ENCODE measurements at regions not wholly inside any gene's neighbourhood (a gene's known extent, or its start where the extent isn't known, plus 50 kb on each side); places are given as distances from the start of the nearest gene placed in this dataset.

DNA sequence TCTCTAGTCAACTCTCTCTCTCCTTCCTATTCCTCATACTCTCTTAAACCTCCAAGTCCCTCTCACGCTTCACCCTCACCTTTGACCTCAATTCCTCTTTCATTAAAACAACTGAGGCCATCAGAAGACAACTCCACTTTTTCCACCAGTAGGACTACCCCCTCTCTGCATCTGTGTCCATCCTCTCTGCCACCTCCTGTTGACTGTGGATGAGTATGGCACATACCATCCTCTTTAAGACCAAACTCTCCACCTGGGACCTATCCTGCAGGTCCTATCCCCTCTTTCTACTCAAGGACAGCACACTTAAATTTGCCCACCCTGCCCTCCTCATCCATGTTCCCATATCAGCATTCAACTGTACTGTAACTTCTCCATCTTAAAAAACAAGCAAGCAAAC is 89.2 kb downstream of the FOXD1 start:
- Histone ChIP-seq H3K9me3 (no peaks in the 10 kb centered on the region), H3K36me3 (no peaks in the 10 kb centered on the region), H3K4me1 (no peaks in the 10 kb centered on the region), H3K4me3 (no peak overlapping the region), H3K27ac (no peak overlapping the region), H3K27me3 (peaks cover 29% of the 10 kb centered on the region)
- WGBS, 2 donors (ENCODE audit: low coverage in 1 of 2), result 61 to 90% methylated on average over 1 of the region's 1 CpG
- TF ChIP-seq POLR2AphosphoS5 (IDR thresholded peaks at IDR 0.05) (no peak), POLR2A (IDR thresholded peaks at IDR 0.05) (no peak), EP300 (IDR thresholded peaks at IDR 0.05) (no peak)
- TF ChIP-seq, protein P1, sequence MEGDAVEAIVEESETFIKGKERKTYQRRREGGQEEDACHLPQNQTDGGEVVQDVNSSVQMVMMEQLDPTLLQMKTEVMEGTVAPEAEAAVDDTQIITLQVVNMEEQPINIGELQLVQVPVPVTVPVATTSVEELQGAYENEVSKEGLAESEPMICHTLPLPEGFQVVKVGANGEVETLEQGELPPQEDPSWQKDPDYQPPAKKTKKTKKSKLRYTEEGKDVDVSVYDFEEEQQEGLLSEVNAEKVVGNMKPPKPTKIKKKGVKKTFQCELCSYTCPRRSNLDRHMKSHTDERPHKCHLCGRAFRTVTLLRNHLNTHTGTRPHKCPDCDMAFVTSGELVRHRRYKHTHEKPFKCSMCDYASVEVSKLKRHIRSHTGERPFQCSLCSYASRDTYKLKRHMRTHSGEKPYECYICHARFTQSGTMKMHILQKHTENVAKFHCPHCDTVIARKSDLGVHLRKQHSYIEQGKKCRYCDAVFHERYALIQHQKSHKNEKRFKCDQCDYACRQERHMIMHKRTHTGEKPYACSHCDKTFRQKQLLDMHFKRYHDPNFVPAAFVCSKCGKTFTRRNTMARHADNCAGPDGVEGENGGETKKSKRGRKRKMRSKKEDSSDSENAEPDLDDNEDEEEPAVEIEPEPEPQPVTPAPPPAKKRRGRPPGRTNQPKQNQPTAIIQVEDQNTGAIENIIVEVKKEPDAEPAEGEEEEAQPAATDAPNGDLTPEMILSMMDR (IDR thresholded peaks at IDR 0.05), result no peak
- ATAC-seq, result no peak

DNA sequence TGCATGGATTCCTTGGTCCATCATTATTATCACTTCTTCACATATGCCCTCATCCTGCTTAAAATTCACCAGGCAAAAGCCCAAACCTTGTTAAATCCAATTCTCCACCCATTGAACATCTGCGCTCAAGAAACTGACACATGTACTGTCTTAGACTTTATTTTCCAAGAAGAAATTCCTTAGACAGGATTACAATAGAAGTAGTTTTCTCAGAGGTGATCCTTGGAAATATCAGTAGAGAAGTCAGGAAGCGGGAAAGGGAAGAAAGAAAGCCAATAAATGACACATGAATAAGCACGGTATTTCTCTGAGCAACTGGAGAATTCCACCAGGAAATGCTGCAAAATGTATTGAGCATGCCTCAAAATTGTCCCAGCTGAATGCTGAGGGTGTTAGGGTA is 90.2 kb downstream of the FOXD1 start:
- no peaks in the 10 kb centered on the region for H3K36me3 ChIP-seq
- WGBS, 2 donors (ENCODE audit: low coverage in 1 of 2), result 78 to 90% methylated on average over 2 to 3 of the region's 3 CpGs
- no peak for ATAC-seq
- H3K4me3 ChIP-seq, result no peak overlapping the region
- no peaks in the 10 kb centered on the region for H3K4me1 ChIP-seq
- TF ChIP-seq POLR2A (IDR thresholded peaks at IDR 0.05) (no peak), EP300 (IDR thresholded peaks at IDR 0.05) (no peak), POLR2AphosphoS5 (IDR thresholded peaks at IDR 0.05) (no peak)
- TF ChIP-seq, protein P1 (IDR thresholded peaks at IDR 0.05), result no peak
- no peaks in the 10 kb centered on the region for H3K9me3 ChIP-seq
- H3K27ac ChIP-seq, result no peak overlapping the region
- H3K27me3 ChIP-seq, result peaks cover 37% of the 10 kb centered on the region

DNA sequence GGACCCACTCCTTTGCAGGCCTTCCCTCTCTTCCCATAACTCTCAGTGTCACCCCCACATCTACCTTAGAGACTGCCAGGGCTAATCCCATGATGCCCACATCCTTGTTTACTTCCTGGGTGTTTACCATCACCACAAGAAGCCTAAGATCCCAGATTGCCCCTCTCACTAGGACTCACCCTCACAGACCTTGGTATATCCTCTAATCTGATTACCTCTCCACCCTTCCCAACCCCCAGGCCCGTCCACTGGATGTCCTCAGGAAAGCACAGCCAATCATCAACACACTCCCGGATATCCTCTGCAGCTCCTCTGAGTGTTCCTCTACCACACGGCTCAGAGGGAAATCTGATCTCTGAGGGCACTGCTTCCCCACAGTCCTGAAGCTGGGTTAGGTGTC is 91.0 kb downstream of the FOXD1 start:
- no peak for ATAC-seq
- Histone ChIP-seq H3K4me3 (no peak overlapping the region), H3K27me3 (peaks cover 38% of the 10 kb centered on the region), H3K36me3 (no peaks in the 10 kb centered on the region), H3K9me3 (no peaks in the 10 kb centered on the region), H3K4me1 (no peaks in the 10 kb centered on the region), H3K27ac (no peak overlapping the region)
- 33 to 84% methylated on average over 3 of the region's 3 CpGs for WGBS, 2 donors (ENCODE audit: low coverage in 1 of 2)
- TF ChIP-seq, protein P1 (IDR thresholded peaks at IDR 0.05), result no peak
- TF ChIP-seq EP300 (IDR thresholded peaks at IDR 0.05) (no peak), POLR2A (IDR thresholded peaks at IDR 0.05) (no peak), POLR2AphosphoS5 (IDR thresholded peaks at IDR 0.05) (no peak)

DNA sequence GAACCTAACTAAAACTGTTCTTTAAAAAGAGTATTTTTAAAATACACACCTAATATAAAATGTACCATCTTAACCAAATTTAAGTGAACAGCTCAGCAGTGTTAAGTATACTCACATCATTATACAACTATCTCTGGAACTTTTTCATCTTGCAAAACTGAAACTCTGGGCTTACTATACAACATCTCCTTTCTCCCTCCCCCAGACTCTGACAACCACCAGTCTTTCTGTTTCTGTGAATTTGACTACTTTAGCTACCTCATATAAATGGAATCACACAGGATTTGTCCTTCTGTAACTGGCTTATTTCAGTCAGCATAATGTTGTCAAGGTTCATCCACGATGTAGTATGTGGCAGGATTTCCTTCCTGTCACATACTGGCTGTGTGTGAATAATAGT is 93.5 kb downstream of the FOXD1 start:
- no peaks in the 10 kb centered on the region for H3K9me3 ChIP-seq
- no peak overlapping the region for H3K27ac ChIP-seq
- no peak for TF ChIP-seq POLR2AphosphoS5 (IDR thresholded peaks at IDR 0.05)
- TF ChIP-seq, protein P1 (IDR thresholded peaks at IDR 0.05), result no peak
- no peak for TF ChIP-seq POLR2A (IDR thresholded peaks at IDR 0.05)
- no peak for TF ChIP-seq EP300 (IDR thresholded peaks at IDR 0.05)
- peaks cover 52% of the 10 kb centered on the region for H3K27me3 ChIP-seq
- H3K4me3 ChIP-seq, result no peak overlapping the region
- H3K36me3 ChIP-seq, result no peaks in the 10 kb centered on the region
- ATAC-seq, result no peak
- H3K4me1 ChIP-seq, result no peaks in the 10 kb centered on the region
- WGBS, 2 donors (ENCODE audit: low coverage in 1 of 2), result 16 to 17% methylated on average over 1 of the region's 1 CpG

DNA sequence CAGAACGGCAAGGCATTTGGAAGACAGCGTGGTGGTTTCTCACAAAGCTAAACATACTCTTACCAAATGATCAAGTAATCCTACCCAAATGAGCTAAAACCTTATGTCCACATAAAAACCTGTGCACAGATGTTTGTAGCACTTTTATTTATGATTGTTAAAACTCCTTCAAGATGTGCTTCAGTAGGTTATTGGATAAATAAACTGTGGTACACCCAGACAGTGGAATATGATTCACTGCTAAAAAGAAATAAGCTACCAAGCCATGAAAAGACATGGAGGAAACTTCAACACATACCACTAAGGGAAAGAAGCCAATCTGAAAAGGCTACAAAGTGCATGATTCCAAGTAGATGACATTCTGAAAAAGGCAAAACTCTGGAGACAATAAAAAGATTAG is 94.2 kb downstream of the FOXD1 start:
- ATAC-seq, result no peak
- H3K9me3 ChIP-seq, result no peaks in the 10 kb centered on the region
- H3K4me1 ChIP-seq, result no peaks in the 10 kb centered on the region
- no peak overlapping the region for H3K4me3 ChIP-seq
- WGBS, 2 donors (ENCODE audit: low coverage in 1 of 2), result 75 to 83% methylated on average over 2 of the region's 2 CpGs
- peaks cover 52% of the 10 kb centered on the region for H3K27me3 ChIP-seq
- H3K36me3 ChIP-seq, result no peaks in the 10 kb centered on the region
- TF ChIP-seq POLR2A (IDR thresholded peaks at IDR 0.05) (no peak), POLR2AphosphoS5 (IDR thresholded peaks at IDR 0.05) (no peak), EP300 (IDR thresholded peaks at IDR 0.05) (no peak)
- TF ChIP-seq, protein P1 (IDR thresholded peaks at IDR 0.05), result no peak
- H3K27ac ChIP-seq, result no peak overlapping the region
